ENCODE measurements at regions not wholly inside any gene's neighbourhood (a gene's known extent, or its start where the extent isn't known, plus 50 kb on each side); places are given as distances from the start of the nearest gene placed in this dataset.
A peak's percentile ranks its signal among the peaks of the same experiment; 100 is the strongest.
"Not testable (repeated sequence)": the region's sequence is repeated elsewhere in the genome, so short reads cannot be mapped to it uniquely, and the experiment has no call there.

GRCh38 chr11:33949252-33949913 is 57.5 kb upstream of the LMO2 start:
- Mint-ChIP-seq H3K27ac (no peak overlapping the region), H3K9me3 (no peaks in the 10 kb centered on the region), H3K27me3 (no peaks in the 10 kb centered on the region), H3K36me3 (no peaks in the 10 kb centered on the region), H3K4me3 (no peak overlapping the region), H3K4me1 (no peaks in the 10 kb centered on the region)
- no peak for ATAC-seq

DNA sequence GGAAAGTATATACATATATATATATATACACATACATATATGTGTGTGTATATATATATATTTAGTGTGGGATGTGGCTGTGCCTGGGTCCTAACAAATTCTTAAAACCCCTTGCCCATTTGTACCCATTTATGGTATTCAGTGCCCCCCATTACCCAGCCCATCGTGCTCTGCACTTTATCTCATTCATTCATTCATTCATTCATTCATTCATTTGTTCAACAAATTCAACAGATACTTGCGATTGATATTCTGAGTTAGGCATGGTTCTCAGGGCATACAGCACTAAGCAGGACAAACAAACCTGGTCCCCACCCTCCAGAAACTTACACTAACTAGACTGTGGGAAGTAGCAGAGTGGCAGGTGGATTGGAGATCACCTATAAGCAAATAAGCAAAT is 56.6 kb upstream of the LMO2 start:
- Mint-ChIP-seq H3K27me3 (no peaks in the 10 kb centered on the region), H3K27ac (no peak overlapping the region), H3K9me3 (no peaks in the 10 kb centered on the region), H3K4me1 (no peaks in the 10 kb centered on the region), H3K4me3 (no peak overlapping the region), H3K36me3 (no peaks in the 10 kb centered on the region)
- no peak for ATAC-seq

GRCh38 chr11:33947918-33948317 is 56.0 kb upstream of the LMO2 start:
- not testable (repeated sequence) for H3K36me3 Mint-ChIP-seq, ATAC-seq, H3K4me1 Mint-ChIP-seq, H3K9me3 Mint-ChIP-seq, H3K4me3 Mint-ChIP-seq, H3K27me3 Mint-ChIP-seq, H3K27ac Mint-ChIP-seq

DNA sequence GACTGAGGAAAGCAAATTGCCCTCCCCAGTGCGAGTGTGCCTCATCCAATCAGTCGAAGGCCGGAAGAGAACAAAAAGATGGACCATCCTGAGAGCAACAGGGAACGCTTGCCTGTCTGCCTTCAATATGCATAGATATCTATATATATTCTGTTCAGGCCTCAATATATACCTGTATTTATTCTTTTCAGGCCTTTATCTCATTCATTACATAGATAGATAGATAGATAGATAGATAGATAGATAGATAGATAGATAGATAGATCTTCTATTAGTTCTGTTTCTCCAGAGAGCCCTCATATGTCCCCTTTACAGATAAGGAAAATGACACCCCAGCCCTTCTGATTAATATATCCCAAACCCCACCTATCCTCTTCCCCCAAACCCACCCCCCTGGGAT is 55.1 kb upstream of the LMO2 start:
- H3K9me3 Mint-ChIP-seq, result no peaks in the 10 kb centered on the region
- no peaks in the 10 kb centered on the region for H3K27me3 Mint-ChIP-seq
- H3K4me3 Mint-ChIP-seq, result no peak overlapping the region
- no peak for ATAC-seq
- H3K27ac Mint-ChIP-seq, result peak overlapping the region; percentile 17
- H3K36me3 Mint-ChIP-seq, result no peaks in the 10 kb centered on the region
- peaks cover 14% of the 10 kb centered on the region for H3K4me1 Mint-ChIP-seq

DNA sequence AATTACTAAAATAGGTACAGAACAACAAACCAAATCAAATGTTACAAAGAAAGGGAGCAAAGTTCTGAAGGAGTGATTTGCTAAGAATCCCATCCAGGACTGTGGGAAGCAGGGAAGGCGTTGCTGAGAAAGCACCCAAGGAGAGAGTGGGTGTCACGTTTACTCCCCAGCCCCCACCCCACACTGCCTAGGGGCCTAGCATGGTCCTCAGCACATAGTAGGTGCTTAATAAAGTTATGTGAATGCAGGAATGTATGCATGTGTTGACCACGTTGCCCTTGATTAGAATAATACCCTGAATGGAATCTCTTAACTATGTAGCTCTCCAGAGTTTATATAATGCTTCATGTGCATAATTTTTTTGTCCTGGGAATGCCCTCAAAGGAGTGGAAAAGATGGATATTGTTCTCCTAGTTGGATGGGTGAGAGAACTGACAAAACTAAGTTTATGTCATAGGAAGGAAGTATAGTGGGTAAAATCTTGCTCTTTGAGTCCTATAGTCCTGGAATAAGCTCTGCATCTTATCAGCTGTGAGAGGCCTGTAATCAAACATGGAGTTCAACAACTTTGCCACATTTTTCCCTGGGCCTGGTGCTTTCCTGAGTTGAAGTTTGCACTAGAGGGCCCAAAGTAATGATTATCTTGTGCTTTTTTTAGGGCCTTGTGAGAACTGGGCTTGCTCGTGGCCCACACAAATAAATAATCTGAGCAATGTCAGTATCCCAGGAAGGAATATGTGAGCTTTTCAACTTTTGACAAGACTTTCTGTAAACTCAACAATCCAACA is 53.8 kb upstream of the LMO2 start:
- H3K27me3 Mint-ChIP-seq, result no peaks in the 10 kb centered on the region
- no peak overlapping the region for H3K4me3 Mint-ChIP-seq
- no peaks in the 10 kb centered on the region for H3K36me3 Mint-ChIP-seq
- H3K27ac Mint-ChIP-seq, result no peak overlapping the region
- no peak for ATAC-seq
- H3K4me1 Mint-ChIP-seq, result peaks cover 24% of the 10 kb centered on the region
- H3K9me3 Mint-ChIP-seq, result no peaks in the 10 kb centered on the region

DNA sequence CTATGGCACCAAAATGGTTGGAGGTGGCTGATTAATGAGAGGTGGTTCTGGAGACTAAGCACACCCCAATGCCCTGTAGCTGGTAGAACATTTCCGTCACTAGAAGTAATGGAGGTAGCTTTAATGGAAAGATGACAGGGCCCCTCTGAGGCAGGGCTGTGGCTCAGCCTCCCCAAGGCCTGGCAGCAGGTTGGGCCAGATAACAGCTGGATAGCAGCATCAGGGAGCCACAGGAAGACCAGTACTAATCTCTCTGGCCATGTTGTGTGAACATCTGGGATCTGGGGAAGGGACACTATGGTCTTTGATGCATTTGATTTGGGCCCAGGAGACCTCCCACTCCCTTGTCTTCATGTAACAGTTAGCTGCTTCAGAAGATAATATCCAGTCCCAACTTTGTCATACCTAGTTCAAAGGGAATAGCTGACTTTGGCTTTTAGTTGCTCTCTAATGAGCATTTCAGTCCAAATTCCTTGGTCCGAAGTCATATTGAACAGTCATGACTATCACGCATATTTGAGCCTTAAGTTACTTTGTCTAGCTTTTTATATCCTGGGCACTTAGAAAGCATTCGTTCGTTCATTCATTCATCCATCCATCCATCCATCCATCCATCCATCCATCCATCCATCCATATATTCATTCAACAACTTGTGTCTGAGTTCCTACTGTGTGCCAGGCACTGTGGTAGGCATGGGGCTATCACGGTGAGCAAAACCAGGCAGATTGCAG is 53.0 kb upstream of the LMO2 start:
- Mint-ChIP-seq H3K36me3 (no peaks in the 10 kb centered on the region), H3K9me3 (no peaks in the 10 kb centered on the region), H3K4me1 (peaks cover 29% of the 10 kb centered on the region), H3K4me3 (no peak overlapping the region), H3K27me3 (no peaks in the 10 kb centered on the region), H3K27ac (no peak overlapping the region)
- ATAC-seq, result no peak

- no peak overlapping the region for H3K27ac Mint-ChIP-seq
- peaks cover 29% of the 10 kb centered on the region for H3K4me1 Mint-ChIP-seq
- no peaks in the 10 kb centered on the region for H3K36me3 Mint-ChIP-seq
- H3K4me3 Mint-ChIP-seq, result no peak overlapping the region
- H3K9me3 Mint-ChIP-seq, result no peaks in the 10 kb centered on the region
- no peak for ATAC-seq
- H3K27me3 Mint-ChIP-seq, result no peaks in the 10 kb centered on the region
Measured at GRCh38 chr11:33944345-33944692, 52.4 kb upstream of the LMO2 start.

DNA sequence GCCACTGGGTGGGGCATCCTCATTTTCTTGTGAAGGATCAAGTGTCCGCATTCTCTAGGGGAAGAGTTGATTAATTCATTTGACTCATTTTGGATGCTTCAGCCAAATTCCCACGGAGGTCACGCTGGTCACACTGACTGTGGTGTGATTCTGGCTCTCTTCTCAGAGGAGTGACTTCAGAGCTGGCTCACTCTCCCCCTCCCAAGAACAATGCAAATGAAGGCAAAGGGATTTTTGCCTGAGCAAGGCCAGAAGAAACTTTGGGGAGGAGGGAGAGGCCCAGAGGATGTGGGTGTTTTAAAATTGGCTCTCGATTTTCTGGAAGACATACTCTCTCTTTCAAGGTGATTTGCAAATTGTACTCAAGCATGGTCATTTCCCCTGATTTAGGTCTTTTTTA is 51.1 kb upstream of the LMO2 start:
- ATAC-seq, result peak; percentile 82
- no peaks in the 10 kb centered on the region for H3K27me3 Mint-ChIP-seq

DNA sequence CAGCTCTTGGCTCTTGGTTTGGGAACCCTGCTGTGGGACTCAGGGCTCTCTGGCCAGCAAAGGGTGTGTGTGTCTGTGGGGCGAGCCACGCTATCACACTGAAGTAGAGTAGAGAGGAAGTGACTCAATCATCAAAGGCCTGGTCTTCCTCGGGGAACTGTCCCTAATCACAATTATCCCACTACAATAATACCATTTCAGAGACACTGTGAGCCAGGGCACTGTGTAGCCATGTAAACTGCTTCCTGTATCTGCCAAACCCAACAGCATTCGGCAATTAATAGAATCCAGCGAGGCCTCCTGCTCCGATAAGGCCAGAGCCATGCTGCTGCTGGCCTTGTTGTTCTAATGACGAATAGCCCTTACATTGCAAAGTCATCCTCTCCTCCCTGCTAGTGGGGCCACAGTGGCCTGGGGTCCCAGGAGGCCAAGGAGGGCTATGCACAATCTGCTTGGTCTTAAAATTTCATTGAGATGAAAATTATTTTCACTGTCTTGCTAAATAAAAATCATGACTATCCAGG is 49.8 kb upstream of the LMO2 start:
- ATAC-seq, result no peak
- no peak overlapping the region for H3K4me3 Mint-ChIP-seq

More for the DNA sequence above, 51.1 kb upstream of the LMO2 start:
- peak overlapping the region; percentile 53 for H3K27ac Mint-ChIP-seq
- peaks cover 29% of the 10 kb centered on the region for H3K4me1 Mint-ChIP-seq
- H3K4me3 Mint-ChIP-seq, result no peak overlapping the region
- H3K36me3 Mint-ChIP-seq, result no peaks in the 10 kb centered on the region
- no peaks in the 10 kb centered on the region for H3K9me3 Mint-ChIP-seq

More for the DNA sequence above, 49.8 kb upstream of the LMO2 start:
- no peak overlapping the region for H3K27ac Mint-ChIP-seq
- H3K36me3 Mint-ChIP-seq, result no peaks in the 10 kb centered on the region
- no peaks in the 10 kb centered on the region for H3K27me3 Mint-ChIP-seq
- peaks cover 37% of the 10 kb centered on the region for H3K4me1 Mint-ChIP-seq
- H3K9me3 Mint-ChIP-seq, result no peaks in the 10 kb centered on the region
